BLaER1 treated with 17β-estradiol and CSF1 and Interleukin-3, amounts not matched to agents 10 nM and 100 nM (cell line): ENCODE measurements at regions not wholly inside any gene's neighbourhood (a gene's known extent, or its start where the extent isn't known, plus 50 kb on each side); places are given as distances from the start of the nearest gene placed in this dataset.

ENCODE experiments used
- H3K27ac ChIP-seq, 11 experiments: shearing (Covaris generic); formaldehyde crosslinking; 2 replicates each; pipeline ENCODE4 v1.8.1; 2022
- H3K27me3 ChIP-seq, 11 experiments: shearing (Covaris generic); formaldehyde crosslinking; 2 replicates each; pipeline ENCODE4 v1.8.1; 2022
- H3K36me3 ChIP-seq, 11 experiments: shearing (Covaris generic); formaldehyde crosslinking; 2 replicates each; pipeline ENCODE4 v1.8.1; 2022
- H3K4me1 ChIP-seq, 10 experiments: shearing (Covaris generic); formaldehyde crosslinking; 2 replicates each; pipeline ENCODE4 v1.8.1; 2022
- H3K4me2 ChIP-seq, 11 experiments: shearing (Covaris generic); formaldehyde crosslinking; 2 replicates each; pipeline ENCODE4 v1.8.1; 2022
- H3K4me3 ChIP-seq, 10 experiments: shearing (Covaris generic); formaldehyde crosslinking; 2 replicates each; pipeline ENCODE4 v1.8.1; 2022
- H3K9ac ChIP-seq, 11 experiments: shearing (Covaris generic); formaldehyde crosslinking; 2 replicates each; pipeline ENCODE4 v1.8.1; 2022
- H3K9me3 ChIP-seq, 11 experiments: shearing (Covaris generic); formaldehyde crosslinking; replicated peaks in 1 of 11; 2 replicates each; pipeline ENCODE4 v1.8.1; 2022
- H4K20me1 ChIP-seq, 11 experiments: shearing (Covaris generic); formaldehyde crosslinking; 2 replicates each; pipeline ENCODE4 v1.8.1; 2022
- Cebpa-rat ChIP-seq, 11 experiments: shearing (Covaris generic); IDR thresholded peaks; 2 replicates each; pipeline ENCODE4 v1.8.1; 2022

- peak overlapping the region in 8 of 11 experiments; percentile 34 to 73 (median 55); a peak in 13 of 22 replicates for H3K4me2 ChIP-seq
- no peaks in the 10 kb centered on the region for H3K27me3 ChIP-seq
- H3K9ac ChIP-seq = no peak overlapping the region
- no peaks in the 10 kb centered on the region for H4K20me1 ChIP-seq
- no peak overlapping the region for H3K4me3 ChIP-seq
- no peaks in the 10 kb centered on the region for H3K36me3 ChIP-seq
- H3K4me1 ChIP-seq = peaks cover 0 to 46% (median 23%) of the 10 kb centered on the region in 10 experiments; a peak in 15 of 20 replicates
- no peak for TF ChIP-seq Cebpa-rat (IDR thresholded peaks at IDR 0.05)
- H3K27ac ChIP-seq = no peak overlapping the region
- H3K9me3 ChIP-seq = peaks cover 0 to 4% (median 0%) of the 10 kb centered on the region in 11 experiments; a peak in 2 of 22 replicates
Observed at GRCh38 chr4:41461780-41462307, 76.1 kb upstream of the LIMCH1 start.

DNA sequence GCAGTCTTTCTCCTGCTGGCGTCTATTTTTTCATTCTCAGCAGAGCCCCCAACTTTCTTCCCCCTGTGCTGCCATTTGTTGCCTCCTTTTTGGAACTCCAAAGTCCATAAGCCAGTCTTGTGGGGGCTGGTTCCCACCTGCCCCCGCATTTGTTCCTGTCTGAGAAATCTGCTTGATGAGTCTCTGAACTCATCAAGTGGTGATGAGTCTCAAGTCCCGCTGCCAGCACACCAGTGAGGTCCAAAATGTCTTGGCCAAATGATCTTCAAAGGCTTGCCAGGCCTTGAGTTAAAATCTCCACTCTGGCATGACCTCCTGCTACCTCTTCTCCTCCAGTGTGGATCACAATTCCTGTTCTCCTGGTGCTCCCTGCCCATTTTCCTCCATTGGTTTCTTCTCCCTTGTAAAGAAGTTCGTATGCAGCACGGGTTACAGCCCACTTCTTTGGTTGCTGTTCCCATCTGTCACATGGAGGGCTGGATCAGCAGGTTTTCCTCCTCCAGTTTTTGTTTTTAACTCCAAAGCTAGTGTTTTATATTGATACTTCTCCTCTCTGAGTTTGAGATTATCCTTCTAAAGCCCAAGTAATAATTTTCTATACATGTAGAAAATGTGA, 72.7 kb upstream of the LIMCH1 start:
- no peak overlapping the region for H3K4me2 ChIP-seq
- no peak overlapping the region for H3K27ac ChIP-seq
- TF ChIP-seq Cebpa-rat (IDR thresholded peaks at IDR 0.05) = no peak
- H3K36me3 ChIP-seq = no peaks in the 10 kb centered on the region
- no peaks in the 10 kb centered on the region for H3K9me3 ChIP-seq
- H4K20me1 ChIP-seq = no peaks in the 10 kb centered on the region
- peaks cover 0 to 34% (median 22%) of the 10 kb centered on the region in 10 experiments; a peak in 15 of 20 replicates for H3K4me1 ChIP-seq
- H3K4me3 ChIP-seq = no peak overlapping the region
- H3K9ac ChIP-seq = no peak overlapping the region
- no peaks in the 10 kb centered on the region for H3K27me3 ChIP-seq

GRCh38 chr4:41466249-41466648, 71.7 kb upstream of the LIMCH1 start:
- H3K9ac ChIP-seq = no peak overlapping the region
- H3K4me2 ChIP-seq = no peak overlapping the region
- no peak overlapping the region for H3K4me3 ChIP-seq
- H4K20me1 ChIP-seq = no peaks in the 10 kb centered on the region
- H3K4me1 ChIP-seq = peaks cover 0 to 25% (median 14%) of the 10 kb centered on the region in 10 experiments; a peak in 14 of 20 replicates
- H3K27me3 ChIP-seq = no peaks in the 10 kb centered on the region
- no peak overlapping the region for H3K27ac ChIP-seq
- H3K9me3 ChIP-seq = no peaks in the 10 kb centered on the region
- TF ChIP-seq Cebpa-rat (IDR thresholded peaks at IDR 0.05) = no peak
- H3K36me3 ChIP-seq = no peaks in the 10 kb centered on the region

- no peaks in the 10 kb centered on the region for H3K9me3 ChIP-seq
- H3K36me3 ChIP-seq = no peaks in the 10 kb centered on the region
- peaks cover 0 to 6% (median 0%) of the 10 kb centered on the region in 10 experiments; a peak in 6 of 20 replicates for H3K4me1 ChIP-seq
- no peak overlapping the region for H3K9ac ChIP-seq
- H3K27me3 ChIP-seq = no peaks in the 10 kb centered on the region
- no peak overlapping the region for H3K4me3 ChIP-seq
- H4K20me1 ChIP-seq = no peaks in the 10 kb centered on the region
- H3K27ac ChIP-seq = no peak overlapping the region
- no peak for TF ChIP-seq Cebpa-rat (IDR thresholded peaks at IDR 0.05)
- no peak overlapping the region for H3K4me2 ChIP-seq
Observed at GRCh38 chr4:41468122-41468521, 69.8 kb upstream of the LIMCH1 start.

GRCh38 chr4:41471126-41472071, 66.6 kb upstream of the LIMCH1 start:
- no peaks in the 10 kb centered on the region for H3K27me3 ChIP-seq
- no peak for TF ChIP-seq Cebpa-rat (IDR thresholded peaks at IDR 0.05)
- no peak overlapping the region for H3K4me2 ChIP-seq
- H4K20me1 ChIP-seq = no peaks in the 10 kb centered on the region
- no peaks in the 10 kb centered on the region for H3K4me1 ChIP-seq
- no peak overlapping the region for H3K4me3 ChIP-seq
- no peaks in the 10 kb centered on the region for H3K36me3 ChIP-seq
- H3K9ac ChIP-seq = no peak overlapping the region
- H3K27ac ChIP-seq = no peak overlapping the region
- no peaks in the 10 kb centered on the region for H3K9me3 ChIP-seq

- no peaks in the 10 kb centered on the region for H3K9me3 ChIP-seq
- no peak overlapping the region for H3K4me3 ChIP-seq
- no peaks in the 10 kb centered on the region for H3K27me3 ChIP-seq
- TF ChIP-seq Cebpa-rat (IDR thresholded peaks at IDR 0.05) = no peak
- no peaks in the 10 kb centered on the region for H3K4me1 ChIP-seq
- H3K4me2 ChIP-seq = no peak overlapping the region
- H3K9ac ChIP-seq = no peak overlapping the region
- no peaks in the 10 kb centered on the region for H4K20me1 ChIP-seq
- no peak overlapping the region for H3K27ac ChIP-seq
- no peaks in the 10 kb centered on the region for H3K36me3 ChIP-seq
Observed at GRCh38 chr4:41472081-41472480, 65.9 kb upstream of the LIMCH1 start.

DNA sequence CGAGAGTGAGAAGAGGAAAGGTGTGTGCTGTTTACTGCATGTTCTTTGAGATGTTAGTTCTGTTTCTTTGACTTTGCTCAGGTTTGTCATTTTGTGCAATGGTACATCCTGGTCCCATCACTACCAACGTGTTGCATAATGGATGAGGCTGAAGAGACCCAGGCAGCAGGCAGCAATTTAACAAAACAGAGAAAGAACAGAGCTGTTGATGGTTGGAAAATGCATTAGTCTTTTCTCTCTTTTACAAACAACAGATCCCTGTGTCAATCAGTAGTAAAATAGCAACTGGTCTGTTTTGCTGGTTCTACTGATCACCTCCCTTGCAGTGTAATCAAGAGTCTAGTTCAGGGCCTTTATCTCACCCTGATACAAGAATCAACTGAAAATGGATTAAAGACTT, 64.8 kb upstream of the LIMCH1 start:
- H3K9me3 ChIP-seq = no peaks in the 10 kb centered on the region
- H3K4me2 ChIP-seq = no peak overlapping the region
- no peaks in the 10 kb centered on the region for H3K4me1 ChIP-seq
- no peak overlapping the region for H3K9ac ChIP-seq
- no peak overlapping the region for H3K27ac ChIP-seq
- H3K27me3 ChIP-seq = no peaks in the 10 kb centered on the region
- TF ChIP-seq Cebpa-rat (IDR thresholded peaks at IDR 0.05) = no peak
- H3K4me3 ChIP-seq = no peak overlapping the region
- H4K20me1 ChIP-seq = no peaks in the 10 kb centered on the region
- no peaks in the 10 kb centered on the region for H3K36me3 ChIP-seq

DNA sequence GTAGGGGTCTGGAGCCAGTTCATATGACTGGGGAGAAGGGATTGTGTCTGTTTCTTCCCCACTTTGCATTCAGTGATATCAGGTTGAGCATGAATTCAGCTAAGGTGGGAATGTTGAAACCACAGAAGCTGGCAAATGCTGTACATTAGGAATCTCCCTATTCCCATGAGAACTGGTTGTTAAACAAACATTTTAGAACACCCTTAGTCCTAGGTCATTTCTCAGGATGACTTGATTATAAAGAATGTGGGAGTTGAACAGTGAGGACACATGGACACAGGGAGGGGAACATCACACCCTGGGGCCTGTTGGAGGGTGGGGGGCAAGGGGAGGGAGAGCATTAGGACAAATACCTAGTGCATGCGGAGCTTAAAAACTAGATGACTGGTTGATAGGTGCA, 62.6 kb upstream of the LIMCH1 start:
- TF ChIP-seq Cebpa-rat (IDR thresholded peaks at IDR 0.05) = no peak
- Histone ChIP-seq H3K27ac (no peak overlapping the region), H3K9me3 (no peaks in the 10 kb centered on the region), H4K20me1 (no peaks in the 10 kb centered on the region), H3K4me3 (no peak overlapping the region), H3K4me2 (no peak overlapping the region), H3K27me3 (no peaks in the 10 kb centered on the region), H3K9ac (no peak overlapping the region), H3K36me3 (no peaks in the 10 kb centered on the region), H3K4me1 (no peaks in the 10 kb centered on the region)

DNA sequence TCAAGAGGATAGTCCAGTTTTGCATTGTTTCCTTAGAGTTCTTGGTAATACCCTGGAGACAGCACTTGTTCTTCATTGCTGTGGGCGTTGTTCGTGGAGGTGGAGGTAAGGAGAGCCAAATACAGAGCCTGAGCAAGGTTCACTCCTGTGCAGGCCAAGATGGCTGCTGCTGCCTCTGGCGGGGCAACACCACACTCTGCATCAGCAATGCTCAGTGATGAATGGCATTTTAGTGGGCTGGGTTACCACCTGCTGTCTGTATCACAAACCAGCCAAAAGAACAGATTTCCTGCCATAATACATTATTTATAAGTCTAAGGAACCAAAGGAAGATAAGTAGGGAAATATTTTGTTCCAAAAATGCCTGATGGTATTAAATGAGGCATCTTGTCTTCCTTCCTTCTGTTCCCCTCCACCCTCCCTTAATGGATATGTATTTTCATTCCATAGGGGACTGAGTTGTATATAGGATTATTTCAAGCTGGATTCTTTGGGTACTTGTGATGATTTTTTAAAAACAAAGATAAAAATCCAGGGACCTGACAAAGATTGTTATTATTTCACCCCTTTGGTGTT, 61.6 kb upstream of the LIMCH1 start:
- H3K36me3 ChIP-seq = no peaks in the 10 kb centered on the region
- H4K20me1 ChIP-seq = no peaks in the 10 kb centered on the region
- no peak overlapping the region for H3K27ac ChIP-seq
- H3K4me2 ChIP-seq = no peak overlapping the region
- H3K27me3 ChIP-seq = no peaks in the 10 kb centered on the region
- H3K4me3 ChIP-seq = no peak overlapping the region
- TF ChIP-seq Cebpa-rat (IDR thresholded peaks at IDR 0.05) = no peak
- H3K9ac ChIP-seq = no peak overlapping the region
- H3K4me1 ChIP-seq = no peaks in the 10 kb centered on the region
- H3K9me3 ChIP-seq = no peaks in the 10 kb centered on the region
